Pancreas (tissue), 10 donors: ENCODE measurements at regions not wholly inside any gene's neighbourhood (a gene's known extent, or its start where the extent isn't known, plus 50 kb on each side); places are given as distances from the start of the nearest gene placed in this dataset.
A peak's percentile ranks its signal among the peaks of the same experiment; 100 is the strongest.

Experiments used
- ATAC-seq, 4 donors: fragments of 200-7000 bp; cut with Tn5 transposase; one replicate each; pipeline versions ENCODE4 v1.8.0 to v1.9.1; 2020; ENCODE audit warnings: mild to moderate bottlenecking in 4 of 4, moderate library complexity in 4 of 4
- DNase-seq, 6 donors: peaks; one replicate each; pipeline ENCODE4 v3.0.0-alpha.2; 2020
- FAIRE-seq: peaks from 2 replicates; lab custom pipeline; 2012; peaks lifted over from hg19 to GRCh38; lab: Jason Lieb, UNC
- H3K27ac ChIP-seq, 4 donors: fragments of 200-600 bp; sonication (generic); 1 replicate in 3 of 4; 2 replicates in 1 of 4; pipeline versions ENCODE4 v1.5.0 to v1.8.0; 2020
- H3K27me3 ChIP-seq, 4 donors: fragments of 200-600 bp; one replicate each; pipeline ENCODE4 v1.8.0; 2021
- H3K36me3 ChIP-seq, 3 donors: fragments of 200-600 bp; sonication (generic) in 1 of 3; one replicate each; pipeline versions ENCODE4 v1.5.0 to v1.8.0; 2020 to 2021
- H3K4me1 ChIP-seq, 3 donors: fragments of 200-600 bp; one replicate each; pipeline ENCODE4 v1.8.0; 2021
- H3K4me3 ChIP-seq, 4 donors: fragments of 200-600 bp; sonication (generic) in 2 of 4; one replicate each; pipeline versions ENCODE4 v1.5.0 to v1.8.0; 2020 to 2021
- H3K9me3 ChIP-seq, 4 donors: fragments of 200-600 bp; one replicate each; pipeline ENCODE4 v1.8.0; 2021
- WGBS, 2 donors: extraction: QIAGEN DNeasy Blood & Tissue Kit; methylation state at CpG; one replicate each; pipeline ENCODE4 v1.1.7; 2013; 5-methylcytosine and 5-hydroxymethylcytosine counted together
- intact Hi-C, 3 donors: fragments of 100-400 bp; cut with DNase I; formaldehyde crosslinking; loops; one replicate each; pipeline versions ENCODE4 v1.11.1 to v1.14.2; 2022
- TF ChIP-seq, protein P1 (sequence below), 4 donors: fragments of 200-600 bp; sonication (generic) in 3 of 4; IDR thresholded peaks; one replicate each; pipeline versions ENCODE4 v1.5.0 to v1.8.0; 2021; ENCODE audit warnings: antibody characterized with exemption in 4 of 4
- donor health status: healthy with polysubstance abuse.
- donor health status: DM: no; HTN: no; CAD: no; lungs with moderate emphysema.
- donor health status: DM: no; HTN: no; CAD: no.
- donor health status: control.
- donor health status: control.
- donor health status: Bipolar disorder and iron deficiency.
- donor health status: DM: yes; HTN: yes; CAD: no.
- donor health status: DM: no; HTN: no; CAD: no.
- donor health status: DM: no; HTN: no; CAD: no.
- donor health status: DM: yes; HTN: yes; CAD: no.

DNA sequence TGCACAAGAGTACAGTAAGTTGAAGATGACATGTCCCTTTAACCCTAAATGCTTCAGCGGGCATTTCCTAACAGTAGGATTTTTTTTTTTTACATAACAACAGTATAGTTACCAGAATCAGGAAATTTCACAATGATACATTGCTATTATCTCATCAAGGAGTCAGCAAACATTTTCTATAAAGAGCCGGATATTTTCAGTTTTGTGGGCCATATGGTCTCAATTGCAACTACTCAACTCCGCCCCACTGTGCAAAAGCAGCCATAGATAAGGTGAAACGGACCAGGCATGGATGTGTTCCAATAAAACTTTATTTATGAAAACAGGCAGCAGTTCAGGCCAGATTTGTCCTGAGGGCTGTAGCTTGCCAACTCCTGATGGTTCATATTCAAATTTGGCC, 130.6 kb downstream of the SMAD6 start:
- TF ChIP-seq, protein P1, sequence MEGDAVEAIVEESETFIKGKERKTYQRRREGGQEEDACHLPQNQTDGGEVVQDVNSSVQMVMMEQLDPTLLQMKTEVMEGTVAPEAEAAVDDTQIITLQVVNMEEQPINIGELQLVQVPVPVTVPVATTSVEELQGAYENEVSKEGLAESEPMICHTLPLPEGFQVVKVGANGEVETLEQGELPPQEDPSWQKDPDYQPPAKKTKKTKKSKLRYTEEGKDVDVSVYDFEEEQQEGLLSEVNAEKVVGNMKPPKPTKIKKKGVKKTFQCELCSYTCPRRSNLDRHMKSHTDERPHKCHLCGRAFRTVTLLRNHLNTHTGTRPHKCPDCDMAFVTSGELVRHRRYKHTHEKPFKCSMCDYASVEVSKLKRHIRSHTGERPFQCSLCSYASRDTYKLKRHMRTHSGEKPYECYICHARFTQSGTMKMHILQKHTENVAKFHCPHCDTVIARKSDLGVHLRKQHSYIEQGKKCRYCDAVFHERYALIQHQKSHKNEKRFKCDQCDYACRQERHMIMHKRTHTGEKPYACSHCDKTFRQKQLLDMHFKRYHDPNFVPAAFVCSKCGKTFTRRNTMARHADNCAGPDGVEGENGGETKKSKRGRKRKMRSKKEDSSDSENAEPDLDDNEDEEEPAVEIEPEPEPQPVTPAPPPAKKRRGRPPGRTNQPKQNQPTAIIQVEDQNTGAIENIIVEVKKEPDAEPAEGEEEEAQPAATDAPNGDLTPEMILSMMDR (IDR thresholded peaks at IDR 0.05) = no peak
- ATAC-seq = no peak
- Histone ChIP-seq H3K36me3 (no peaks in the 10 kb centered on the region), H3K9me3 (no peaks in the 10 kb centered on the region), H3K4me1 (no peaks in the 10 kb centered on the region), H3K27me3 (no peaks in the 10 kb centered on the region), H3K27ac (no peak overlapping the region), H3K4me3 (no peak overlapping the region)
- no peak for DNase-seq
- intact Hi-C loops = no loop called here
- FAIRE-seq = no peak
- 73% methylated on average over 4 of the region's 4 CpGs for WGBS, 2 donors

DNA sequence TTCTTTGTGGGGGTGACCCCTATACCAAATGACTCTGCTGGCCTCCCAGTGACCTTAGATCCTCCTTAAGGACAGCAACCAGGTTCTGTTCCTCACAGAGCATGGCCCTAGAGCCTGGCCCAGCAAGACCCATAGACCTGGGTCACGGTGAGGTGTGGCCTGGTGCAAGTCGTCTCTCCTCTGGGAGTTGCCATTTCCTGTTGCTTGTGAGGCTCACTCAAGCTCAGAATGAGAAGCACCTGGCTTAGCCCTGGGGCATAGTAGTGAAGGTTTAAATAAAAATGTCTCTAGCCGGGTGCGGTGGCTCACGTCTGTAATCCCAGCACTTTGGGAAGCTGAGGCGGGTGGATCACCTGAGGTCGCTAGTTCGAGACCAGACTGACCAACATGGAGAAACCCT, 131.3 kb downstream of the SMAD6 start:
- no peak overlapping the region for H3K27ac ChIP-seq
- no peaks in the 10 kb centered on the region for H3K36me3 ChIP-seq
- no peaks in the 10 kb centered on the region for H3K9me3 ChIP-seq
- TF ChIP-seq, protein P1 (IDR thresholded peaks at IDR 0.05) = no peak
- peak in 1 of 6 donors; percentile 30 for DNase-seq
- 90 to 97% methylated on average over 8 of the region's 8 CpGs for WGBS, 2 donors
- H3K4me1 ChIP-seq = no peaks in the 10 kb centered on the region
- ATAC-seq = no peak
- no peak overlapping the region for H3K4me3 ChIP-seq
- H3K27me3 ChIP-seq = no peaks in the 10 kb centered on the region
- intact Hi-C loops = no loop called here
- no peak for FAIRE-seq

DNA sequence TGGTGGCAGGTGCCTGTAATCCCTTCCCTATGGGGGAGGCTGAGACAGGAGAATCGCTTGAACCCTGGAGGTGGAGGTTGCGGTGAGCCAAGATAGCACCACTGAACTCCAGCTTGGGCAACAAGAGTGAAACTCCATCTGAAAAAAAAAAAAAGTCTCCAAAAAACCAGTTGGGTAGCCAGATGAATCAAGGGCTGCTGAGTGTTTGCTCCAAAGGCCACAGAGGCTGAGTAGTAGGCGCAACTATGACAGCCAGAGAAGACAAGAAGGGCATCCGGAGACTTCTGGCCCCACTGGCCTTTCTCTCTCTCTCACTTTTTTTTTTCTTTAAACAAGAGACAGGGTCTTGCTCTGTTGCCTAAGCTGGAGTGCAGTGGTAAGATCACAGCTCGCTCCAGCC, 131.8 kb downstream of the SMAD6 start:
- H3K27ac ChIP-seq = no peak overlapping the region
- DNase-seq (no peak), FAIRE-seq (no peak), ATAC-seq (no peak)
- no peaks in the 10 kb centered on the region for H3K4me1 ChIP-seq
- H3K36me3 ChIP-seq = no peaks in the 10 kb centered on the region
- TF ChIP-seq, protein P1 (IDR thresholded peaks at IDR 0.05) = no peak
- H3K9me3 ChIP-seq = no peaks in the 10 kb centered on the region
- WGBS, 2 donors = 87 to 89% methylated on average over 5 of the region's 5 CpGs
- intact Hi-C loops = no loop called here
- H3K27me3 ChIP-seq = no peaks in the 10 kb centered on the region
- no peak overlapping the region for H3K4me3 ChIP-seq

DNA sequence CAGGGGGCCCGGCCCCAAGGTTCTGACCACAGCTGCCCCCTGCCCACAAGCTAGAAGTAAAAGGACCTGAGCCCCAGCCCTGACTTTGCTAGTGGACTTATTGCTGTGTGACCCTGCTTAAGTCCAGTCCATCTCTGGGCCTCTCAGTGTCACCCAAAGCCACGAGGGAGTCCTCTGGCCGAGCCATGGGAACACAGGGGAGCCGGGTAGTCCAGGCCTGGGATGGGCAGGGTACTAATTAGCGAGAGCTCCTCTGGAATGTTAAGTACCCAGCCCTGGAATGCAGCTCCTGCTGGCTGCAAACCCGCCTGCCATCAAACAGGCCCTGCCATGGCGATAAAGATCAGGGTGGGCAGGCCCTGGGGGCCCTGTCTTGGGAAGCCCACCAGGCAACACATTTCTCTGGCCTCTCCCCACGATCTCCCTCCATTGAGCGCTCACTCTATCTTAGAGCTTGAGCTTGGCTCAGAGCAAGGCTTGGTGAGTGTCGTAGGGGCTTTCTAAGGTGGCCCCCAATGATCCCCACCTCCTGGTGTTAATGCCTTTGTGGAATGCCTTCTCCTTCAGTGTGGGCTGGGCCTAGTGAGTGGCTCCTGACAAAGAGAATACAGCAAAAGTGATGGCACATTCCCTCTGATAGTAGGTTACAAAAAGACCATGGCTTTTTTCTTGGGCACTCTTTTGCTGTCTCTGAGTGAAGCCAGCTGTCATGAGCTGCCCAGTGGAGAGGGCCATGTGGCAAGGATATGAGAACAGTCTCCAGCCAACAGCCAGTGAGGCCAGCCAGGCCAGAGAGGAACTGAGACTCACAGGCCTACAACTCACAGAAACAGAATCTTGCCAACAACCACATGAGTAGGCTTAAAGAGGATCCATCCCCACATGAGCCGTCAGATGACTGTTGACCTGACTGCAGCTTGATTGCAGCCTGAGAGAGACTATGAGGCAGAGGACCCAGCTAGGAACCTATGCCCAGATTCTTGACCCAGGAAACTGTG, 133.1 kb downstream of the SMAD6 start:
- TF ChIP-seq, protein P1 (IDR thresholded peaks at IDR 0.05) = no peak
- no peak overlapping the region for H3K27ac ChIP-seq
- H3K9me3 ChIP-seq = no peaks in the 10 kb centered on the region
- H3K27me3 ChIP-seq = no peaks in the 10 kb centered on the region
- no peaks in the 10 kb centered on the region for H3K36me3 ChIP-seq
- WGBS, 2 donors = 72 to 75% methylated on average over 11 of the region's 11 CpGs
- FAIRE-seq (no peak), ATAC-seq (peak; percentile 27 to 65 (median 59)), DNase-seq (peak in 2 of 6 donors; percentile 40 to 58)
- intact Hi-C loops = no loop called here
- no peaks in the 10 kb centered on the region for H3K4me1 ChIP-seq
- no peak overlapping the region for H3K4me3 ChIP-seq
